H9 (cell line): ENCODE measurements at regions not wholly inside any gene's neighbourhood (a gene's known extent, or its start where the extent isn't known, plus 50 kb on each side); places are given as distances from the start of the nearest gene placed in this dataset.
"Not testable (repeated sequence)": the region's sequence is repeated elsewhere in the genome, so short reads cannot be mapped to it uniquely, and the experiment has no call there.

Experiments
- DNase-seq: peaks from one replicate; pipeline ENCODE4 v3.0.0-alpha.2; 2017
- H2AFZ ChIP-seq: one replicate; pipeline ENCODE4 v1.6.1; 2013; ENCODE audit warnings: mild to moderate bottlenecking, low read length, control low read depth, moderate library complexity
- H2AK5ac ChIP-seq: 2 replicates; pipeline ENCODE4 v1.6.1; 2013; ENCODE audit warnings: low read length, control low read depth, mixed read lengths; ENCODE audit not compliant: insufficient read length
- H2BK120ac ChIP-seq: one replicate; pipeline ENCODE4 v1.6.1; 2013; ENCODE audit warnings: low read depth, mild to moderate bottlenecking, low read length, control low read depth, inconsistent platforms; ENCODE audit not compliant: poor library complexity, severe bottlenecking
- H2BK12ac ChIP-seq: 2 replicates; pipeline ENCODE4 v1.6.1; 2013; ENCODE audit warnings: low read length, control low read depth, mixed read lengths, low read depth; ENCODE audit not compliant: insufficient read length
- H2BK15ac ChIP-seq: 2 replicates; pipeline ENCODE4 v1.6.1; 2013; ENCODE audit warnings: low read depth, low read length, control low read depth
- H2BK20ac ChIP-seq: one replicate; pipeline ENCODE4 v1.6.1; 2013; ENCODE audit warnings: low read depth, mild to moderate bottlenecking, low read length, control low read depth, inconsistent platforms; ENCODE audit not compliant: poor library complexity, severe bottlenecking
- H2BK5ac ChIP-seq: 2 replicates; pipeline ENCODE4 v1.6.1; 2013; ENCODE audit warnings: low read length, control low read depth, mixed read lengths; ENCODE audit not compliant: insufficient read length
- H3K14ac ChIP-seq: 2 replicates; pipeline ENCODE4 v1.6.1; 2013; ENCODE audit warnings: low read length, control low read depth; ENCODE audit not compliant: insufficient read depth
- H3K18ac ChIP-seq: 2 replicates; pipeline ENCODE4 v1.6.1; 2013; ENCODE audit warnings: low read depth, mild to moderate bottlenecking, mixed read lengths, low read length, control low read depth; ENCODE audit not compliant: insufficient read length
- H3K23ac ChIP-seq: 2 replicates; pipeline ENCODE4 v1.6.1; 2013; ENCODE audit warnings: low read length, control low read depth, mixed read lengths, low read depth; ENCODE audit not compliant: insufficient read length
- H3K23me2 ChIP-seq: 2 replicates; pipeline ENCODE4 v1.6.1; 2013; ENCODE audit warnings: low read depth, mild to moderate bottlenecking, mixed read lengths, low read length, control low read depth; ENCODE audit not compliant: insufficient read length, poor library complexity, severe bottlenecking
- H3K27ac ChIP-seq: 2 replicates; pipeline ENCODE4 v1.5.1; 2013; ENCODE audit warnings: low read length, control low read depth, mixed read lengths, low read depth; ENCODE audit not compliant: insufficient read length
- H3K27me3 ChIP-seq: 2 replicates; pipeline ENCODE4 v1.6.1; 2013; ENCODE audit warnings: low read length, control low read depth, inconsistent platforms; ENCODE audit not compliant: insufficient read depth
- H3K4ac ChIP-seq: 2 replicates; pipeline ENCODE4 v1.6.1; 2013; ENCODE audit warnings: low read depth, mild to moderate bottlenecking, control low read depth, inconsistent platforms, low read length, moderate library complexity
- H3K4me1 ChIP-seq: 2 replicates; pipeline ENCODE4 v1.6.1; 2013; ENCODE audit warnings: low read length, control low read depth, inconsistent platforms; ENCODE audit not compliant: insufficient read depth
- H3K4me2 ChIP-seq: 2 replicates; pipeline ENCODE4 v1.6.1; 2013; ENCODE audit warnings: low read length, control low read depth, mixed read lengths; ENCODE audit not compliant: insufficient read length, insufficient read depth
- H3K56ac ChIP-seq: 2 replicates; pipeline ENCODE4 v1.6.1; 2013; ENCODE audit warnings: low read depth, mild to moderate bottlenecking, mixed read lengths, low read length, control low read depth; ENCODE audit not compliant: insufficient read length
- H3K79me1 ChIP-seq: 2 replicates; pipeline ENCODE4 v1.6.1; 2013; ENCODE audit warnings: low read depth, mild to moderate bottlenecking, moderate library complexity, low read length, control low read depth, inconsistent platforms; ENCODE audit not compliant: insufficient read depth, poor library complexity, severe bottlenecking
- H3K79me2 ChIP-seq: 2 replicates; pipeline ENCODE4 v1.6.1; 2013; ENCODE audit warnings: low read length, control low read depth, inconsistent platforms; ENCODE audit not compliant: insufficient read depth
- H3K9ac ChIP-seq: 2 replicates; pipeline ENCODE4 v1.6.1; 2013; ENCODE audit warnings: low read length, control low read depth, mixed read lengths; ENCODE audit not compliant: insufficient read length; ENCODE audit errors: extremely low read depth
- H3K9me3 ChIP-seq: one replicate; pipeline ENCODE4 v1.6.1; 2013; ENCODE audit warnings: low read depth, low read length, inconsistent platforms; ENCODE audit not compliant: control insufficient read depth
- H3T11ph ChIP-seq: one replicate; pipeline ENCODE4 v1.6.1; 2013; ENCODE audit warnings: mild to moderate bottlenecking, low read length, control low read depth, inconsistent platforms
- H4K20me1 ChIP-seq: one replicate; pipeline ENCODE4 v1.6.1; 2013; ENCODE audit not compliant: control insufficient read depth, insufficient read length, insufficient read depth
- H4K5ac ChIP-seq: 2 replicates; pipeline ENCODE4 v1.6.1; 2013; ENCODE audit warnings: low read depth, mild to moderate bottlenecking, mixed read lengths, low read length, control low read depth; ENCODE audit not compliant: insufficient read length
- H4K8ac ChIP-seq: replicated peaks from 2 replicates; pipeline ENCODE4 v1.6.1; 2013; ENCODE audit warnings: low read length, control low read depth, mixed read lengths, low read depth; ENCODE audit not compliant: insufficient read length
- H4K91ac ChIP-seq: 2 replicates; pipeline ENCODE4 v1.6.1; 2013; ENCODE audit warnings: low read depth, mild to moderate bottlenecking, moderate library complexity, mixed read lengths, low read length, control low read depth; ENCODE audit not compliant: insufficient read length
- H3K27ac Mint-ChIP-seq, 3 experiments: 2 replicates in 2 of 3; 3 replicates in 1 of 3; pipeline ENCODE4 v1.8.0; 2020 to 2021; ENCODE audit warnings: mixed read lengths in 3 of 3, mild to moderate bottlenecking in 1 of 3, moderate library complexity in 1 of 3
- H3K27me3 Mint-ChIP-seq: 2 replicates; pipeline ENCODE4 v1.8.0; 2021; ENCODE audit warnings: low read depth, mild to moderate bottlenecking, moderate library complexity, mixed read lengths
- H3K36me3 Mint-ChIP-seq, 3 experiments: 2 replicates in 2 of 3; 3 replicates in 1 of 3; pipeline ENCODE4 v1.8.0; 2020 to 2021; ENCODE audit warnings: low read depth in 3 of 3, mixed read lengths in 3 of 3; ENCODE audit not compliant: insufficient read depth in 1 of 3
- H3K4me1 Mint-ChIP-seq, 2 experiments: 2 replicates each; pipeline ENCODE4 v1.8.0; 2020; ENCODE audit warnings: mixed read lengths in 2 of 2
- H3K4me3 Mint-ChIP-seq, 2 experiments: 2 replicates in 1 of 2; 3 replicates in 1 of 2; pipeline ENCODE4 v1.8.0; 2020 to 2021; ENCODE audit warnings: mild to moderate bottlenecking in 2 of 2, mixed read lengths in 2 of 2, moderate library complexity in 1 of 2
- H3K9me3 Mint-ChIP-seq, 2 experiments: 2 replicates in 1 of 2; 3 replicates in 1 of 2; pipeline ENCODE4 v1.8.0; 2020; ENCODE audit warnings: mild to moderate bottlenecking in 2 of 2, mixed read lengths in 2 of 2, moderate library complexity in 1 of 2
- WGBS: extraction: QIAGEN DNeasy Blood & Tissue Kit; methylation state at CpG from one replicate; pipeline ENCODE4 v1.1.7; 2013; ENCODE audit warnings: missing lambda C conversion rate, low lambda C conversion rate, mixed read lengths; ENCODE audit not compliant: insufficient read length; ENCODE audit errors: extremely low coverage; 5-methylcytosine and 5-hydroxymethylcytosine counted together
- TF ChIP-seq, protein P1 (sequence below): fragments of 200-600 bp; sonication (generic); conservative IDR thresholded peaks from 3 replicates; pipeline ENCODE4 v1.8.0; 2021; ENCODE audit warnings: antibody characterized with exemption, mild to moderate bottlenecking

DNA sequence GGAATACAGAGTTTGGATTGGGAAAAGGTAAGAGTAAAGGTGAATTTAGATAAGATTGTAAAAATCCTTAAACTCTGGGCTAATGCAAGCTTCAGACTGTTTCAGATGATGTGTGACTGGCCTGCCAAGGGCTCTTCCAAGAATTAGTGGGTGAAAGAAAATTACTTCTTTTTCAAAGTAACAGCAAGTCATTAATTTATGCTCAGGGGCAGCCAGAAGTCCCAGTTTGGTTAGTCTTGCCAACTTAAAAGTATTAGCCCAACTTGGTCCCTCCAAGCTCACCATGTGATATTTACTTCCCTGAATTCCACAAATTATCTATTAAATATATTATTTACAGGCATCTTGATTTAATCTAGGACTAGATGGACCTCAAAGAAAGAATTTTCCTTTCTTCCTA is 947.8 kb downstream of the NR2F1-AS1 start:
- H3K27ac ChIP-seq = no peak overlapping the region
- Mint-ChIP-seq H3K27ac (no peak overlapping the region), H3K9me3 (peaks cover 0 to 2% of the 10 kb centered on the region in 2 experiments; a peak in 1 of 5 replicates), H3K4me3 (no peak overlapping the region), H3K27me3 (no peaks in the 10 kb centered on the region), H3K4me1 (peaks cover 13 to 14% of the 10 kb centered on the region in 2 experiments), H3K36me3 (peaks cover 0 to 5% (median 2%) of the 10 kb centered on the region in 3 experiments; a peak in 3 of 7 replicates)
- no peaks in the 10 kb centered on the region for H3K79me2 ChIP-seq
- no peak overlapping the region for H2BK120ac ChIP-seq
- no peaks in the 10 kb centered on the region for H3K23me2 ChIP-seq
- H3K56ac ChIP-seq = no peak overlapping the region
- H2BK5ac ChIP-seq = no peak overlapping the region
- no peaks in the 10 kb centered on the region for H3K79me1 ChIP-seq
- no peaks in the 10 kb centered on the region for H3K9me3 ChIP-seq
- no peak overlapping the region for H3K23ac ChIP-seq
- TF ChIP-seq, protein P1, sequence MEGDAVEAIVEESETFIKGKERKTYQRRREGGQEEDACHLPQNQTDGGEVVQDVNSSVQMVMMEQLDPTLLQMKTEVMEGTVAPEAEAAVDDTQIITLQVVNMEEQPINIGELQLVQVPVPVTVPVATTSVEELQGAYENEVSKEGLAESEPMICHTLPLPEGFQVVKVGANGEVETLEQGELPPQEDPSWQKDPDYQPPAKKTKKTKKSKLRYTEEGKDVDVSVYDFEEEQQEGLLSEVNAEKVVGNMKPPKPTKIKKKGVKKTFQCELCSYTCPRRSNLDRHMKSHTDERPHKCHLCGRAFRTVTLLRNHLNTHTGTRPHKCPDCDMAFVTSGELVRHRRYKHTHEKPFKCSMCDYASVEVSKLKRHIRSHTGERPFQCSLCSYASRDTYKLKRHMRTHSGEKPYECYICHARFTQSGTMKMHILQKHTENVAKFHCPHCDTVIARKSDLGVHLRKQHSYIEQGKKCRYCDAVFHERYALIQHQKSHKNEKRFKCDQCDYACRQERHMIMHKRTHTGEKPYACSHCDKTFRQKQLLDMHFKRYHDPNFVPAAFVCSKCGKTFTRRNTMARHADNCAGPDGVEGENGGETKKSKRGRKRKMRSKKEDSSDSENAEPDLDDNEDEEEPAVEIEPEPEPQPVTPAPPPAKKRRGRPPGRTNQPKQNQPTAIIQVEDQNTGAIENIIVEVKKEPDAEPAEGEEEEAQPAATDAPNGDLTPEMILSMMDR = no peak
- no peak overlapping the region for H3K4me2 ChIP-seq
- H3T11ph ChIP-seq = no peak overlapping the region
- no peak overlapping the region for H2BK15ac ChIP-seq
- no peak overlapping the region for H3K9ac ChIP-seq
- no peak overlapping the region for H2AFZ ChIP-seq
- H3K18ac ChIP-seq = no peak overlapping the region
- no peak overlapping the region for H2BK12ac ChIP-seq
- H4K5ac ChIP-seq = no peak overlapping the region
- H2AK5ac ChIP-seq = no peak overlapping the region
- DNase-seq = no peak
- H4K20me1 ChIP-seq = no peaks in the 10 kb centered on the region
- H4K8ac ChIP-seq = no peak overlapping the region
- H3K4me1 ChIP-seq = no peaks in the 10 kb centered on the region
- H3K14ac ChIP-seq = no peak overlapping the region
- H4K91ac ChIP-seq = no peak overlapping the region
- no peak overlapping the region for H2BK20ac ChIP-seq
- no peak overlapping the region for H3K4ac ChIP-seq
- H3K27me3 ChIP-seq = no peaks in the 10 kb centered on the region

DNA sequence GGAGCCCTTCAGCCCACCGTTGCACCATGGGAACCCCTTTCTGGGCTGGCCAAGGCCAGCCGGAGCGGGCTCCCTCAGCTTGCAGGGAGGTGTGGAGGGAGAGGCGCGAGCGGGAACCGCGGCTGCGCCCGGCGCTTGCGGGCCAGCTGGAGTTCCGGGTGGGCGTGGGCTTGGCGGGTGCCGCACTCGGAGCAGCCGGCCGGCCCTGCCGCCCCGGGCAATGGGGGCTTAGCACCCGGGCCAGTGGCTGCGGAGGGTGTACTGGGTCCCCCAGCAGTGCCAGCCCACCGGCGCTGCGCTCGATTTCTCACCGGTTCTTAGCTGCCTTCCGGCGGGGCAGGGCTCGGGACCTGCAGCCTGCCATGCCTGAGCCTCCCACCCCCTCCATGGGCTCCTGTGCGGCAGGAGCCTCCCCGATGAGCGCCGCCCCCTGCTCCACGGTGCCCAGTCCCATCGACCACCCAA is 949.8 kb downstream of the NR2F1-AS1 start:
- not testable (repeated sequence) for H2AFZ ChIP-seq, H3K79me1 ChIP-seq, H3K27me3 Mint-ChIP-seq, H2BK12ac ChIP-seq, H3K56ac ChIP-seq, H3K4me2 ChIP-seq, H4K91ac ChIP-seq, H3K27ac ChIP-seq, H4K8ac ChIP-seq, H4K5ac ChIP-seq, H2BK120ac ChIP-seq, H3T11ph ChIP-seq, H3K36me3 Mint-ChIP-seq, H4K20me1 ChIP-seq, H3K23me2 ChIP-seq, H3K23ac ChIP-seq, H3K27me3 ChIP-seq, DNase-seq, H3K4ac ChIP-seq, H2BK15ac ChIP-seq, H3K18ac ChIP-seq, H2BK20ac ChIP-seq, H3K9me3 Mint-ChIP-seq, H2BK5ac ChIP-seq, H3K9me3 ChIP-seq, H3K27ac Mint-ChIP-seq, H3K4me1 ChIP-seq, H3K9ac ChIP-seq, H3K79me2 ChIP-seq, H3K14ac ChIP-seq, H3K4me3 Mint-ChIP-seq, H3K4me1 Mint-ChIP-seq, H2AK5ac ChIP-seq
- no CpG with 5 or more reads among the region's 37 CpGs for WGBS
